ENCODE measurements at regions not wholly inside any gene's neighbourhood (a gene's known extent, or its start where the extent isn't known, plus 50 kb on each side); places are given as distances from the start of the nearest gene placed in this dataset.
"Not testable (repeated sequence)": the region's sequence is repeated elsewhere in the genome, so short reads cannot be mapped to it uniquely, and the experiment has no call there.

- no peak overlapping the region for H3K4me3 ChIP-seq (replicated peaks; ENCODE audit: low read depth, low read length)
- TF ChIP-seq CTCF (IDR thresholded peaks at IDR 0.05; ENCODE audit: low read length, missing control alignments) = no peak
- DNase-seq (ENCODE audit: low read depth) = no peak
These were observed 174.1 kb upstream of the MDFIC2 start for GRCh38 chr3:70486414-70487017.

GRCh38 chr3:70476174-70476573, 163.7 kb upstream of the MDFIC2 start:
- no peak for DNase-seq (ENCODE audit: low read depth)
- no peak overlapping the region for H3K4me3 ChIP-seq (replicated peaks; ENCODE audit: low read depth, low read length)
- no peak for TF ChIP-seq CTCF (IDR thresholded peaks at IDR 0.05; ENCODE audit: low read length, missing control alignments)

GRCh38 chr3:70471464-70472342, 159.3 kb upstream of the MDFIC2 start:
- DNase-seq (ENCODE audit: low read depth) = no peak
- H3K4me3 ChIP-seq (replicated peaks; ENCODE audit: low read depth, low read length) = no peak overlapping the region
- TF ChIP-seq CTCF (IDR thresholded peaks at IDR 0.05; ENCODE audit: low read length, missing control alignments) = no peak

GRCh38 chr3:70466096-70466495, 153.7 kb upstream of the MDFIC2 start:
- no peak for DNase-seq (ENCODE audit: low read depth)
- H3K4me3 ChIP-seq (replicated peaks; ENCODE audit: low read depth, low read length) = no peak overlapping the region
- TF ChIP-seq CTCF (IDR thresholded peaks at IDR 0.05; ENCODE audit: low read length, missing control alignments) = no peak

- H3K4me3 ChIP-seq (replicated peaks; ENCODE audit: low read depth, low read length) = no peak overlapping the region
- DNase-seq (ENCODE audit: low read depth) = no peak
- no peak for TF ChIP-seq CTCF (IDR thresholded peaks at IDR 0.05; ENCODE audit: low read length, missing control alignments)
These were observed 152.4 kb upstream of the MDFIC2 start for GRCh38 chr3:70464876-70465275.

- no peak for TF ChIP-seq CTCF (IDR thresholded peaks at IDR 0.05; ENCODE audit: low read length, missing control alignments)
- H3K4me3 ChIP-seq (replicated peaks; ENCODE audit: low read depth, low read length) = no peak overlapping the region
- no peak for DNase-seq (ENCODE audit: low read depth)
These were observed 152.0 kb upstream of the MDFIC2 start for GRCh38 chr3:70464465-70464864.

GRCh38 chr3:70450220-70450619, 137.8 kb upstream of the MDFIC2 start:
- not testable (repeated sequence) for H3K4me3 ChIP-seq (replicated peaks; ENCODE audit: low read depth, low read length); DNase-seq (ENCODE audit: low read depth)

- not testable (repeated sequence) for H3K4me3 ChIP-seq (replicated peaks; ENCODE audit: low read depth, low read length); DNase-seq (ENCODE audit: low read depth)
These were observed 123.0 kb upstream of the MDFIC2 start for GRCh38 chr3:70435422-70435821.
